ENCODE measurements at regions not wholly inside any gene's neighbourhood (a gene's known extent, or its start where the extent isn't known, plus 50 kb on each side); places are given as distances from the start of the nearest gene placed in this dataset.
A peak's percentile ranks its signal among the peaks of the same experiment; 100 is the strongest.
"Not testable (repeated sequence)": the region's sequence is repeated elsewhere in the genome, so short reads cannot be mapped to it uniquely, and the experiment has no call there.

GRCh38 chr14:37870632-37871346 is 275.4 kb downstream of the TTC6 start:
- Histone ChIP-seq H3K36me3 (no peaks in the 10 kb centered on the region), H3K9me3 (no peaks in the 10 kb centered on the region), H3K4me3 (no peak overlapping the region), H3K27ac (peak overlapping the region in 3 of 4 donors; percentile 8 to 58 (median 14)), H3K27me3 (no peaks in the 10 kb centered on the region), H3K4me1 (peaks cover 0 to 31% (median 9%) of the 10 kb centered on the region in 4 donors)
- TF ChIP-seq POLR2AphosphoS5 (IDR thresholded peaks at IDR 0.05), result no peak
- TF ChIP-seq EP300 (IDR thresholded peaks at IDR 0.05), result no peak
- TF ChIP-seq CTCF (IDR thresholded peaks at IDR 0.05), result no peak
- TF ChIP-seq POLR2A (IDR thresholded peaks at IDR 0.05), result no peak
- DNase-seq, result no peak
- intact Hi-C loops (cut with DNase I), result loop anchor here (5.0 to 10.0 kb wide), 2 partner anchors 286 to 623 kb away; no protein-coding TSS in a partner anchor
- WGBS, 2 donors, result 25 to 58% methylated on average over 11 of the region's 11 CpGs

GRCh38 chr14:37874065-37874428 is 278.6 kb downstream of the TTC6 start:
- H3K36me3 ChIP-seq, H3K9me3 ChIP-seq, H3K27me3 ChIP-seq, H3K27ac ChIP-seq, H3K4me3 ChIP-seq, DNase-seq: not testable (repeated sequence)
- peaks cover 0 to 25% (median 4%) of the 10 kb centered on the region in 4 donors for H3K4me1 ChIP-seq
- 79 to 92% methylated on average over 10 of the region's 10 CpGs for WGBS, 2 donors
- intact Hi-C loops (cut with DNase I), result loop anchor here (1.0 to 10.0 kb wide), 3 partner anchors 165 to 627 kb away; no protein-coding TSS in a partner anchor

- TF ChIP-seq POLR2A (IDR thresholded peaks at IDR 0.05) (no peak), POLR2AphosphoS5 (IDR thresholded peaks at IDR 0.05) (no peak), CTCF (IDR thresholded peaks at IDR 0.05) (peak; percentile 62 to 83 (median 82)), EP300 (IDR thresholded peaks at IDR 0.05) (no peak)
- 32 to 41% methylated on average over 15 of the region's 15 CpGs for WGBS, 2 donors
- intact Hi-C loops (cut with DNase I), result loop anchor here (1.0 to 10.0 kb wide), 3 partner anchors 165 to 627 kb away; no protein-coding TSS in a partner anchor
Observed at GRCh38 chr14:37874429-37875109, 279.1 kb downstream of the TTC6 start.

DNA sequence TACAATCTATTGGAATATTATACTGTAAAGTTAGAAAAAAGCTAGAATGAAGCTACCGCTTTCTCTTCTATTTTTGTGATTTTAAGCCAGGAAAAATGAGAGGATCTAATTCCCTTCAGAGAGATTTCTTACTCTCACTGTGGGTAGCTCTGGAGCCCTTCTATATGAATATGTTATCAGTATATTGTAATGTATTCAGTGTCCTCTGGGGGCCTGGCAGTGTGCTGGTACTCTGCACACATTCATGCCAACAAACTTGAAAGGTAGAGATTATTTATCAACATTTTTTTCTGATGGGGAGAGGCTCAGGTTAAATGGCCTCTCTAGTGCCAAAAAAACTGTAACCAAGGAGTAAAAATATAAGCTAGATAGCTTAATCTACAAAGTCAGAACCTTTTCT is 292.8 kb downstream of the TTC6 start:
- Histone ChIP-seq H3K27me3 (no peaks in the 10 kb centered on the region), H3K36me3 (no peaks in the 10 kb centered on the region), H3K4me1 (peaks cover 0 to 7% (median 3%) of the 10 kb centered on the region in 4 donors), H3K9me3 (no peaks in the 10 kb centered on the region), H3K4me3 (no peak overlapping the region), H3K27ac (no peak overlapping the region)
- WGBS, 2 donors, result 95 to 96% methylated on average over 1 of the region's 1 CpG
- DNase-seq, result no peak
- intact Hi-C loops (cut with DNase I), result no loop called here
- no peak for TF ChIP-seq EP300 (IDR thresholded peaks at IDR 0.05)
- TF ChIP-seq POLR2A (IDR thresholded peaks at IDR 0.05), result no peak
- no peak for TF ChIP-seq POLR2AphosphoS5 (IDR thresholded peaks at IDR 0.05)
- no peak for TF ChIP-seq CTCF (IDR thresholded peaks at IDR 0.05)

More at GRCh38 chr14:37874429-37875109, 279.1 kb downstream of the TTC6 start:
- no peaks in the 10 kb centered on the region for H3K9me3 ChIP-seq
- no peaks in the 10 kb centered on the region for H3K27me3 ChIP-seq
- no peak overlapping the region for H3K27ac ChIP-seq
- DNase-seq, result peak; percentile 84
- H3K4me1 ChIP-seq, result peaks cover 0 to 25% (median 4%) of the 10 kb centered on the region in 4 donors
- no peak overlapping the region for H3K4me3 ChIP-seq
- no peaks in the 10 kb centered on the region for H3K36me3 ChIP-seq

- H3K9me3 ChIP-seq, result no peaks in the 10 kb centered on the region
- H3K4me1 ChIP-seq, result peaks cover 0 to 7% (median 3%) of the 10 kb centered on the region in 4 donors
- no peak for DNase-seq
- intact Hi-C loops (cut with DNase I), result no loop called here
- no peak for TF ChIP-seq EP300 (IDR thresholded peaks at IDR 0.05)
- no peak for TF ChIP-seq POLR2AphosphoS5 (IDR thresholded peaks at IDR 0.05)
- no peak for TF ChIP-seq POLR2A (IDR thresholded peaks at IDR 0.05)
- no peak for TF ChIP-seq CTCF (IDR thresholded peaks at IDR 0.05)
- H3K27ac ChIP-seq, result no peak overlapping the region
- H3K4me3 ChIP-seq, result no peak overlapping the region
- no peaks in the 10 kb centered on the region for H3K27me3 ChIP-seq
- WGBS, 2 donors, result 63 to 66% methylated on average over 5 of the region's 5 CpGs
- no peaks in the 10 kb centered on the region for H3K36me3 ChIP-seq
Observed at GRCh38 chr14:37889087-37889486, 293.7 kb downstream of the TTC6 start.
